ENCODE measurements at regions not wholly inside any gene's neighbourhood (a gene's known extent, or its start where the extent isn't known, plus 50 kb on each side); places are given as distances from the start of the nearest gene placed in this dataset.

- DNase-seq (ENCODE audit: low read depth, low spot score) = no peak
- intact Hi-C loops (cut with micrococcal nuclease) = no loop called here
- Histone ChIP-seq H3K4me1 (ENCODE audit: control insufficient read depth, extremely low read depth, insufficient read depth, low read length) (peaks cover 6% of the 10 kb centered on the region), H3K4me3 (replicated peaks in 1 of 3; ENCODE audit: insufficient read depth in 1 of 3, low read depth in 1 of 3, low read length in 3 of 3) (no peak overlapping the region), H3K9me1 (replicated peaks; ENCODE audit: control insufficient read depth, extremely low read depth, insufficient read depth, low read length) (no peaks in the 10 kb centered on the region), H3K36me3 (ENCODE audit: control insufficient read depth in 2 of 2, extremely low read depth in 1 of 2, insufficient read depth in 2 of 2, low read length in 2 of 2) (peaks cover 0 to 2% of the 10 kb centered on the region in 2 experiments), H3K79me2 (ENCODE audit: control insufficient read depth, insufficient read depth, low read length) (no peaks in the 10 kb centered on the region), H3K9me3 (replicated peaks; ENCODE audit: control insufficient read depth, insufficient read depth, low read length) (no peaks in the 10 kb centered on the region), H3K27ac (ENCODE audit: insufficient read depth, low read depth, low read length) (no peak overlapping the region), H3K9ac (replicated peaks; ENCODE audit: extremely low read depth, insufficient read depth, low read length) (no peak overlapping the region), H2AFZ (ENCODE audit: low read depth, low read length) (no peak overlapping the region), H3K4me2 (ENCODE audit: insufficient read depth, low read length) (no peak overlapping the region), H4K20me1 (replicated peaks; ENCODE audit: control insufficient read depth, extremely low read depth, insufficient read depth, low read length) (no peaks in the 10 kb centered on the region), H3K27me3 (ENCODE audit: control insufficient read depth in 2 of 2, insufficient read depth in 2 of 2, low read length in 2 of 2) (no peaks in the 10 kb centered on the region)
- BruUV-seq (replicated peaks) = no TSS peak
- TF ChIP-seq FOS (IDR thresholded peaks at IDR 0.05; ENCODE audit: borderline replicate concordance, insufficient read depth, low read length) (no peak), MAX (IDR thresholded peaks at IDR 0.05; ENCODE audit: insufficient read depth, insufficient read length) (no peak), CTCF (IDR thresholded peaks at IDR 0.05; ENCODE audit: extremely low read depth in 1 of 2, insufficient read depth in 1 of 2, low read depth in 1 of 2, low read length in 2 of 2) (no peak), POLR2A (IDR thresholded peaks at IDR 0.05; ENCODE audit: low read depth, low read length) (no peak), GATA2 (IDR thresholded peaks at IDR 0.05; ENCODE audit: insufficient read depth, insufficient read length, low read depth, low read length) (no peak), MYC (IDR thresholded peaks at IDR 0.05; ENCODE audit: low read depth, low read length) (no peak), POLR2AphosphoS5 (IDR thresholded peaks at IDR 0.05; ENCODE audit: insufficient read depth, low read depth, low read length) (no peak), JUN (IDR thresholded peaks at IDR 0.05; ENCODE audit: borderline replicate concordance, insufficient read depth, insufficient read length, low read depth) (no peak)
- FAIRE-seq = no peak
- POLR2A ChIA-PET = no interaction called here
- CTCF ChIA-PET = interaction anchor here (1.4 kb wide), 1 partner anchor 51 kb away, joined by 4 read pairs; no protein-coding TSS in a partner anchor
- dilution Hi-C loops (cut with MboI; ENCODE audit: extremely low pct_ligation_motif_present, low sequenced_read_pairs) = no loop called here
These were observed 230.2 kb upstream of the RGS6 start for GRCh38 chr14:71701990-71702389.
